SK-MEL-5 (cell line): ENCODE measurements at regions not wholly inside any gene's neighbourhood (a gene's known extent, or its start where the extent isn't known, plus 50 kb on each side); places are given as distances from the start of the nearest gene placed in this dataset.
"Not testable (repeated sequence)": the region's sequence is repeated elsewhere in the genome, so short reads cannot be mapped to it uniquely, and the experiment has no call there.

ENCODE experiments used
- DNase-seq: peaks from one replicate; pipeline ENCODE4 v3.0.0-alpha.2; 2016; ENCODE audit warnings: low read depth, low spot score
- in situ Hi-C: cut with HindIII; loops from 2 replicates; pipeline ENCODE4 v1.10.0; 2016; ENCODE audit warnings: low sequenced_read_pairs, high pct_unique_total_duplicates, low pct_unique_long_range_greater_than_20kb

DNA sequence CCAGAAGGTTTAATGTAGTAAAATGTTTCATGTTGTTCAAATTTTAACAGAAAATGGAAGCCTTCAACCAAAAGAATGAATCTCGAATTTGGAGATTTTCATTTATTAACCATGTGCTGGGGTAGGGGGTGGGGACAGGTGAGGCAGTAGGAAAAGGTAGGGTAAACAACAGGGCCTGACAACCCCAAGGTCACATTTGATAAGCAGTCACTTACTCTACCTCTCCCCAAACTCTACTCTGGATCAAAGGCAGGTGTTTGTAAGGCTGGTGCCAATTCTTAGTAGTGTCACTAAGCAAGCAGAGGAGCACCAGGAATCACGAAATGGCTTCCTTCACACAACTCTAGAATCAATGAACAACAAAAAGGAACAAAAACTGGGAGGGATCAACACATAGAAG lies 138.0 kb downstream of the ZFAND4 start:
- in situ Hi-C loops, result no loop called here
- no peak for DNase-seq

GRCh38 chr10:45532480-45532879 lies 140.1 kb downstream of the ZFAND4 start:
- in situ Hi-C loops, result no loop called here
- DNase-seq, result peak; percentile 21

DNA sequence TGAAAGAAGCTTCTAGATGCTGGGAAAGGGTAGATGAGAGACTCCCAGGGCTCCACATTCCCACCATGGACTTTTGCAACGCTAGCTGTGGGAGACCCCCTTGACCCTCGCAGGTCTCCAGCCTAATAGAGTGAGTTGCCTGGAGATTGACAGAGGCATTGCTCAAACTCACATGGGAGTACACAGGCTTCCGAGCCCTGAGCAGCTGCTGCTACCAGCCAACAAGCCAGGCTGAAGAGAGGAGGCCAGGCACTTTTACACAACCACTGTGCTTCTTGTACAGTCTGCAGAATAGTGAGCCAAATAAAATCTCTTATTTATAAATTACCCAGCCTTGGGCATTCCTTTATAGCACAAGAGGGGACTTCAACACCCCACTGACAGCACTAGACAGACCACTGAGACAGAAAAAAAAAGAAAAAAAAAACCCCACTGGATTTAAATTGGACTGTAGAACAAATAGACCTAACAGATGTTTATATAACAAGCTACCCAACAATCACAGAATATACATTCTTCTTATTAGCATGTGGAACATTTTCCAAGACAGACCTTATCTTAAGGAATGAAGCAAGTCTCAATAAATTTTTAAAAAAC lies 146.2 kb downstream of the ZFAND4 start:
- no peak for DNase-seq
- in situ Hi-C loops, result no loop called here

GRCh38 chr10:45520476-45520875 lies 146.5 kb downstream of the ALOX5 start:
- DNase-seq, result peak; percentile 21
- in situ Hi-C loops, result no loop called here

DNA sequence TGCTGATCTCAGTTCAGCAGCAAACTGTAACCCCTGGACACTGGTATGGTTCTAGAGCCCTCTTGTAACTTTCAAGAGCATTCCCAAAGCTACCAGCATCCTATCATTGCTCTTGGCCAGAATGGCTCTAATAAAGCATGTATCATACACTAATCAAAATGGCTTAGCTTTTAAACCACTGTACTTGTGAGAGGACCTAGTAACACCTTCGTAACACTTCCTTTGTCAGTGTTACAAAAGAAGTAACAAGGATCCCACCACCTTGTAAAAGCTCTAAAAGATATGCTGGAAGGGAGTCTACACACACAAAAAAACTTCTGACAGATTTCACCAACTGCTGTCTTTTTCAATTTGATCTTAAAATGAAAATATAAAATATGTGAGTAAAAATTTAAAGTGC lies 144.7 kb downstream of the ALOX5 start:
- in situ Hi-C loops, result no loop called here
- DNase-seq, result no peak

DNA sequence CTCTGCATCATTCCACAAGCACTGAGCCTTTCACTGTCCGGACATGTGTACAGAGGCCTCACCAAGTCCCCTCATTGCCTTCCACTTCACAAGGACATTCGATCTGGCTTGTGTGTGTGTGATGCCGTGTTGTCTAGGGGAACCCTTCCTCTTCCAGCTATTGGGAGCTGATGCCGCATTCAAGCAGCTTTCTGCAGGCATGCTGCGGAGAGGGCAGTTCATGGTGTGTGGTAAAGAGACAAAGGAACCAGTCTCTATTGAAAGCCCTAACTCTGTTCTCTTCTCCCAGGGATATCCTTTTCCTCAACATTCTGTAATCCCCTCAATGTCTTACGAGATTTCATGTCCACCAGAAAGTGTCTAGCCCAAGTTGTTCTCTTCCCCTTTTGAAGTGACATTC lies 141.6 kb downstream of the ALOX5 start:
- no peak for DNase-seq
- in situ Hi-C loops, result no loop called here

- DNase-seq, result no peak
Observed at GRCh38 chr10:45514291-45515270, 140.6 kb downstream of the ALOX5 start.

DNA sequence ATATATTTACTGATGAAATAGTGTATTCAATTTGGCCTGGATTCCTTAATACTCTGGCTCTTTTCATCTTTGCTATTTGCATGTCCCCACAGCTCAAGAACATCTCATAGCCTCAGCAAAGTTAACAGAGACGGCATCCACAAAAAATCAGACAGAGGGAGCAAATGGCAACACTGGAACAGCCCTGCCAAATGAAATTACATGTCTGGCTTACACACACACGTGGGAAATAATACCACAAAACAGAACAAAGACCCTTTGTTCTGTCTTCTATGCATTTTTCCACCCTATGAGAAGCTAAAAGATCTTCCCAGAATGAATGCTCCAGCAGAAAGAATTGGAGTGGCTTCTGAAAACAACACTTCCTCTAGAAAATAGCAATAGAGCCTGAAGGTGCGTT lies 139.5 kb downstream of the ALOX5 start:
- peak; percentile 34 for DNase-seq

More at GRCh38 chr10:45514291-45515270, 140.6 kb downstream of the ALOX5 start:
- in situ Hi-C loops, result no loop called here

GRCh38 chr10:45511926-45512325 lies 137.9 kb downstream of the ALOX5 start:
- DNase-seq, in situ Hi-C loops: not testable (repeated sequence)

More for the DNA sequence above, 139.5 kb downstream of the ALOX5 start:
- in situ Hi-C loops, result no loop called here

- in situ Hi-C loops, result no loop called here
- no peak for DNase-seq
Observed at GRCh38 chr10:45509491-45509890, 135.5 kb downstream of the ALOX5 start.

DNA sequence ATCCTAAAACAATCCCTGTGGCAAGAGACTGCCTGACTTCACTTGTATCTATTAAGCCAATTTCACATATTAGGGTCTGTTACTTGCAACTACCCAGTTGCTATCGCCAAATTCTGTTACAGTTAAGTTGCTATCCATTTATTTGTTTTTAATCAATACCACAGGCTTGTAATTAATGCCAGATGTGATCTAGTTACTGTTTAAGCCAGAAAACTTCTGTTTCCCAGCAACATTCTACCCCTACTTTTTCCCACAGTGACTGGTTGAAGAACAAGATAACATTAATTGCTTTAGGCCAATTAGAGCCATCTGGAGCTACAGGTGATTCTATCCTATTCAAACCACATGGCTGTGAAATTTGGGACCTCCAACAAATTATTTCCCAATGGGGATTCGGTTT lies 131.3 kb downstream of the ALOX5 start:
- in situ Hi-C loops, result no loop called here
- DNase-seq, result no peak

DNA sequence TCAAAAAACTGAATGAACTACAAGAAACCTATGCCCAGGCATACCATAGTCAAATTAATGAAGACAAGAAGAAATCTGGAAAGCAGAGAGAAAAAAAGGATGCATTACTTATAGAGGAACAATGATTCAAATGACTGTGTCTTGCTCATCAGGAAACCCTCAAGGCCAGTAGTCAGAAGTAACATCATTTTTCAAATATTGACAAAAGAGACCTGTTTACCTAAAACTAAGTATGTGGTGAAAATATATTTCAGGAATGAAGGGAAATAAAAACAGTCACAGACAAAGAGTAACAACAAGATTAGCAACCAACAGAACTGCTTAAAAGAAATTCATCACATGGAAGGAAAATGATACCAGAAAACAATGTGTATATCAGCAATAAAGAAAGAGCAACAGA lies 128.4 kb downstream of the ALOX5 start:
- in situ Hi-C loops, result no loop called here
- no peak for DNase-seq

GRCh38 chr10:45501791-45502190 lies 127.8 kb downstream of the ALOX5 start:
- no peak for DNase-seq
- in situ Hi-C loops, result no loop called here

- no peak for DNase-seq
- in situ Hi-C loops, result no loop called here
Observed at GRCh38 chr10:45500798-45501197, 126.8 kb downstream of the ALOX5 start.

GRCh38 chr10:45500304-45500703 lies 126.3 kb downstream of the ALOX5 start:
- in situ Hi-C loops, result no loop called here
- DNase-seq, result no peak

DNA sequence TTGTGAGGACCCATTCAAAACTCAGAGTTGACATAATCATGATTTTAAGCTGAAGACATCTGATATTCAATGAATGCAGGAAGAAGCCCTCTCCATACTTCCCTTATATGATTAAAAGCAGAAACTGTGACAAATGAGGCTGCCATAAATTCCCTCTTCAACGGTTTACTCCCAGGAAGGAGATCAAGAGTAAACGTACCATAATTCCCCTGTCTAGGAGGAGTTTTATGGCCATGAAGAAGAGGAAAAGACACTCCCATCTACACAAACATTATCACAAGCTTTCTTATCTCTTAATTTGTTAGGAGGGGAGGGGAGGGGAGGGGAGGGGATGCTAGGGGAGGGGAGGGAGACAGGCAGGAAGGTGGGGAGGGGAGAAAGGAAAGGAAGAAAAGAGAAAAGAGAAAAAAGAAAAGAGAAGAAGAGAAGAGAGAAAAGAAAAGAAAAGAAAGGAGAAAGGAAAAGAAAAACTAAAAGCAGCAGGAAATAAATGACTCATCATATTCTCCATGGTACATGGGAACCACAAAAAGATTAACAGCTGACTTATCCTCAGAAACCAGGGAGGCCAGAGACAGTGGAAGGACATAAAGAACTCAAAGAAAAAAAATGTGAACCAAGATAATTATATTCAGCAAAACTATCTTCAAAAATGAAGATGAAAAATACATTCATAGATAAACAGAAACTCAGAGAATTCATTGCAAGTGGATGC lies 121.6 kb downstream of the ALOX5 start:
- DNase-seq, result no peak
- in situ Hi-C loops, result no loop called here
